GM19240 (cell line): ENCODE measurements at regions not wholly inside any gene's neighbourhood (a gene's known extent, or its start where the extent isn't known, plus 50 kb on each side); places are given as distances from the start of the nearest gene placed in this dataset.
A peak's percentile ranks its signal among the peaks of the same experiment; 100 is the strongest.

ENCODE experiments used
- DNase-seq: peaks from one replicate; pipeline ENCODE4 v3.0.0; 2011; ENCODE audit warnings: low spot score; ENCODE audit not compliant: insufficient read length

- DNase-seq: no peak
Observed at GRCh38 chr2:217099561-217099960, 239.7 kb upstream of the TNP1 start.

- DNase-seq: no peak
Observed at GRCh38 chr2:217098435-217098834, 238.6 kb upstream of the TNP1 start.

GRCh38 chr2:217097346-217097745 lies 237.5 kb upstream of the TNP1 start:
- no peak for DNase-seq

GRCh38 chr2:217096474-217097225 lies 236.8 kb upstream of the TNP1 start:
- no peak for DNase-seq

GRCh38 chr2:217095511-217096205 lies 235.8 kb upstream of the TNP1 start:
- DNase-seq: no peak

- no peak for DNase-seq
Observed at GRCh38 chr2:217092710-217093379, 233.0 kb upstream of the TNP1 start.

GRCh38 chr2:217091531-217091930 lies 231.7 kb upstream of the TNP1 start:
- no peak for DNase-seq

- no peak for DNase-seq
Observed at GRCh38 chr2:217090884-217091283, 231.0 kb upstream of the TNP1 start.

GRCh38 chr2:217090024-217090473 lies 230.2 kb upstream of the TNP1 start:
- DNase-seq: peak; percentile 33

- DNase-seq: no peak
Observed at GRCh38 chr2:217086718-217087117, 226.9 kb upstream of the TNP1 start.

GRCh38 chr2:217086038-217086522 lies 226.2 kb upstream of the TNP1 start:
- no peak for DNase-seq

- no peak for DNase-seq
Observed at GRCh38 chr2:217085543-217085942, 225.7 kb upstream of the TNP1 start.

GRCh38 chr2:217081799-217082198 lies 221.9 kb upstream of the TNP1 start:
- DNase-seq: no peak

GRCh38 chr2:217079165-217079564 lies 219.3 kb upstream of the TNP1 start:
- DNase-seq: no peak

- DNase-seq: no peak
Observed at GRCh38 chr2:217077831-217078407, 218.1 kb upstream of the TNP1 start.

GRCh38 chr2:217076657-217077232 lies 216.9 kb upstream of the TNP1 start:
- no peak for DNase-seq

GRCh38 chr2:217076058-217076435 lies 216.2 kb upstream of the TNP1 start:
- DNase-seq: no peak

GRCh38 chr2:217075268-217076057 lies 215.6 kb upstream of the TNP1 start:
- no peak for DNase-seq

GRCh38 chr2:217074576-217075255 lies 214.9 kb upstream of the TNP1 start:
- DNase-seq: no peak

- DNase-seq: no peak
Observed at GRCh38 chr2:217071416-217071815, 211.6 kb upstream of the TNP1 start.
